NCI-H1930 (cell line): ENCODE measurements at regions not wholly inside any gene's neighbourhood (a gene's known extent, or its start where the extent isn't known, plus 50 kb on each side); places are given as distances from the start of the nearest gene placed in this dataset.

ENCODE experiments used
- DNase-seq, 2 experiments: peaks; one replicate each; lab custom pipeline; 2025; lab: John Stamatoyannopoulos, UW

GRCh38 chr6:154885214-154885613 lies 109.9 kb upstream of the TIAM2 start:
- DNase-seq = no peak

GRCh38 chr6:154886016-154886415 lies 109.1 kb upstream of the TIAM2 start:
- DNase-seq = no peak

- DNase-seq = no peak
These were observed 108.6 kb upstream of the TIAM2 start for GRCh38 chr6:154886471-154886870.

- no peak for DNase-seq
These were observed 108.1 kb upstream of the TIAM2 start for GRCh38 chr6:154887051-154887450.

- DNase-seq = no peak
These were observed 106.5 kb upstream of the TIAM2 start for GRCh38 chr6:154888421-154889295.

GRCh38 chr6:154890874-154891273 lies 104.2 kb upstream of the TIAM2 start:
- DNase-seq = no peak

GRCh38 chr6:154891901-154892300 lies 103.2 kb upstream of the TIAM2 start:
- DNase-seq = no peak

GRCh38 chr6:154893917-154894316 lies 101.2 kb upstream of the TIAM2 start:
- no peak for DNase-seq

GRCh38 chr6:154894902-154895301 lies 100.2 kb upstream of the TIAM2 start:
- DNase-seq = no peak

GRCh38 chr6:154895841-154896240 lies 99.3 kb upstream of the TIAM2 start:
- no peak for DNase-seq

- no peak for DNase-seq
These were observed 96.3 kb upstream of the TIAM2 start for GRCh38 chr6:154898821-154899220.

GRCh38 chr6:154899824-154900463 lies 95.2 kb upstream of the TIAM2 start:
- no peak for DNase-seq

- DNase-seq = no peak
These were observed 93.1 kb upstream of the TIAM2 start for GRCh38 chr6:154901876-154902552.

- DNase-seq = no peak
These were observed 87.8 kb upstream of the TIAM2 start for GRCh38 chr6:154907291-154907690.

- DNase-seq = no peak
These were observed 86.4 kb upstream of the TIAM2 start for GRCh38 chr6:154908723-154909122.

- DNase-seq = no peak
These were observed 85.8 kb upstream of the TIAM2 start for GRCh38 chr6:154909311-154909710.

GRCh38 chr6:154909821-154910220 lies 85.3 kb upstream of the TIAM2 start:
- no peak for DNase-seq

GRCh38 chr6:154914288-154914687 lies 80.8 kb upstream of the TIAM2 start:
- no peak for DNase-seq

- DNase-seq = no peak
These were observed 78.3 kb upstream of the TIAM2 start for GRCh38 chr6:154916857-154917256.

- no peak for DNase-seq
These were observed 77.2 kb upstream of the TIAM2 start for GRCh38 chr6:154917941-154918340.

- DNase-seq = no peak
These were observed 75.3 kb upstream of the TIAM2 start for GRCh38 chr6:154919806-154920205.

GRCh38 chr6:154920495-154921200 lies 74.5 kb upstream of the TIAM2 start:
- no peak for DNase-seq
